Dermis blood vessel endothelial cell (primary cell): ENCODE measurements at regions not wholly inside any gene's neighbourhood (a gene's known extent, or its start where the extent isn't known, plus 50 kb on each side); places are given as distances from the start of the nearest gene placed in this dataset.

Experiments
- DNase-seq: peaks from one replicate; pipeline ENCODE4 v3.0.0; 2010

GRCh38 chr5:21164425-21164824 is 1176.4 kb upstream of the CDH18 start:
- DNase-seq = no peak

GRCh38 chr5:21159510-21160059 is 1171.6 kb upstream of the CDH18 start:
- DNase-seq = no peak

- DNase-seq = peak; percentile 34
These were observed 1166.5 kb upstream of the CDH18 start for GRCh38 chr5:21154526-21154925.

- DNase-seq = peak; percentile 96
These were observed 1164.6 kb upstream of the CDH18 start for GRCh38 chr5:21152611-21153010.

GRCh38 chr5:21145376-21145775 is 1157.4 kb upstream of the CDH18 start:
- no peak for DNase-seq

- DNase-seq = no peak
These were observed 1155.7 kb upstream of the CDH18 start for GRCh38 chr5:21143686-21144085.

- no peak for DNase-seq
These were observed 1154.8 kb upstream of the CDH18 start for GRCh38 chr5:21142791-21143190.

- DNase-seq = no peak
These were observed 1153.0 kb upstream of the CDH18 start for GRCh38 chr5:21140987-21141386.

GRCh38 chr5:21126236-21126635 is 1138.2 kb upstream of the CDH18 start:
- no peak for DNase-seq

- DNase-seq = no peak
These were observed 1137.4 kb upstream of the CDH18 start for GRCh38 chr5:21125238-21125983.

GRCh38 chr5:21121213-21121612 is 1133.2 kb upstream of the CDH18 start:
- no peak for DNase-seq

- DNase-seq = no peak
These were observed 1109.7 kb upstream of the CDH18 start for GRCh38 chr5:21097661-21098060.

- DNase-seq = no peak
These were observed 1106.6 kb upstream of the CDH18 start for GRCh38 chr5:21094619-21095018.

GRCh38 chr5:21087766-21088165 is 1099.8 kb upstream of the CDH18 start:
- no peak for DNase-seq

- no peak for DNase-seq
These were observed 1097.8 kb upstream of the CDH18 start for GRCh38 chr5:21085791-21086190.

GRCh38 chr5:21071986-21072385 is 1084.0 kb upstream of the CDH18 start:
- peak; percentile 54 for DNase-seq

- DNase-seq = peak; percentile 7
These were observed 1083.4 kb upstream of the CDH18 start for GRCh38 chr5:21071421-21071820.

- DNase-seq = no peak
These were observed 1082.9 kb upstream of the CDH18 start for GRCh38 chr5:21070858-21071257.

GRCh38 chr5:21067724-21068123 is 1079.7 kb upstream of the CDH18 start:
- no peak for DNase-seq

GRCh38 chr5:21063146-21063545 is 1075.1 kb upstream of the CDH18 start:
- DNase-seq = no peak

GRCh38 chr5:21058289-21058688 is 1070.3 kb upstream of the CDH18 start:
- no peak for DNase-seq

GRCh38 chr5:21051945-21052344 is 1063.9 kb upstream of the CDH18 start:
- no peak for DNase-seq

- no peak for DNase-seq
These were observed 1061.9 kb upstream of the CDH18 start for GRCh38 chr5:21049901-21050300.

- peak; percentile 2 for DNase-seq
These were observed 1043.0 kb upstream of the CDH18 start for GRCh38 chr5:21030981-21031380.

GRCh38 chr5:21024966-21025365 is 1037.0 kb upstream of the CDH18 start:
- no peak for DNase-seq
